GM19035 (cell line): ENCODE measurements at regions not wholly inside any gene's neighbourhood (a gene's known extent, or its start where the extent isn't known, plus 50 kb on each side); places are given as distances from the start of the nearest gene placed in this dataset.

Experiments used
- ATAC-seq: cut with Tn5 transposase; IDR thresholded peaks from one replicate; pipeline ENCODE4 v1.9.1; 2021; ENCODE audit not compliant: unreplicated experiment

- no peak for ATAC-seq
Observed at GRCh38 chr3:43865887-43866528, 175.3 kb downstream of the ABHD5 start.

- ATAC-seq, result no peak
Observed at GRCh38 chr3:43866529-43867353, 176.0 kb downstream of the ABHD5 start.

- no peak for ATAC-seq
Observed at GRCh38 chr3:43867436-43868072, 176.8 kb downstream of the ABHD5 start.

GRCh38 chr3:43869491-43869890, 178.8 kb downstream of the ABHD5 start:
- ATAC-seq, result no peak

DNA sequence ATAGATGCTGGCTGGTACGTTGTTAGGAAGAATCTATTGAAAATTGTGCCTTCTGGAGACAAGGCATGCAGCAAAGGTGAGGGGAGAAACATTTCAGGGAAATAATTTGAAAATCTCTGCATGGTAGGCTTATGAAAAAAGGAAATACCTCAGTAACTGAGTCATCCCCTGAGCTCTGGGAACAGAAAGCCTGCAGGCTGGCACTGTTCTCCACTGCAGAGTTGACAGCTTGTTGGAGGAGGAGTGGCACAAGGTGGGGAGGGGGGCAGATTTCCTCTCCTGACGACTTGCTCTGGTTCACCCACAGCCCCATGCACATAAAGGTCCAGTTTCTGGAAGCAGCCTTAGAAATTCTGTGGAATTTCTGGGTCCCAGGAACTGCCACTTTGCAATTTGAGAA, 179.4 kb downstream of the ABHD5 start:
- no peak for ATAC-seq

- no peak for ATAC-seq
Observed at GRCh38 chr3:43870844-43871626, 180.3 kb downstream of the ABHD5 start.

DNA sequence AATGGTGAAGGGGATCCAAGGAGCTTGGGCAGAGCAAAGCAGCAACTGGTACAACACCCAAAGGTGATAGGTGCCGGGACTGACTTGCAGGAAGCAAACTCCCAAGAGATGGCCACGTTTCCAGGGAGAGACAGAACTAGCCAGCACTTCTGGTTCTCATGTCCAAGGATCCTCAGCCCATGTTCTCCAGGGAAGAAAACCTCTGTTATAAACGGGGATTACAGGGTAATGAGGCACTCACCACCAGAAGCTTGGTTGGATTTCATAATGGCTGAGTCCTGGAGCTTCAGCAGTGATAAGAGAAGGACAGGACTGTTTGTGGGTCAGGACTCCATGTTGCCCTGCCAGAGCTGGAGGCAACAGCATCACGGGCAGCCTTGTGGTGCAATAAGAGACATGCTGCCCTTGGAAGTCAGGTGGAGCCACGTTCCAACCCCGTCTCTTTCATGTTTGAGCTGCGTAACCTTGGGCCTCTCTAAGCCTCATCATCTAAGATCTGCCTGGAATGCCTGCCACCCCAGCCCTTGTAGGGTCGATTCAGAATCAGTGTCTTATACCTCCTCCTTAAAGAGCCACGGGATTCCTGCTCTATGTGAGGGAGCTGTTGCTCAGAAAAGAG, 181.0 kb downstream of the ABHD5 start:
- ATAC-seq, result no peak

- no peak for ATAC-seq
Observed at GRCh38 chr3:43872301-43872700, 181.6 kb downstream of the ABHD5 start.

DNA sequence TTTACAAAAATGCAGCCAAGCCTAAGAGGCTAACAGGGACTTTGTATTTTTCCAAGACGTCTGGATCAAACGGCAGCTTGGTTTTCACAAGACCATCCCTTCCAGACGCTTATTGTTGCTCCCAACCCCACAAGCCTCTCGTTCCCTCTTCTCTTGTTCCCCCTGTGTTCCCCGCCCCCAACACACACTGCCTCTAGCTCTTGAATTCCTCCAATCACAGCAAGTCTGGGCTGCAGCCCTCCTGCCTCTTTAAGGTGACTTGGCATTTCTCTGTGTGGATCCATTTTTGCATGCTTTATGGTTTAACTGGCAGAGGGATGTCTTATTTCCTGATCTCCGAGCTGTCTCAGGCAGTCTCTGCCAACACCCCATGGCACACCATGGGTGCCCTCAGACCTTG, 182.2 kb downstream of the ABHD5 start:
- ATAC-seq, result no peak

- no peak for ATAC-seq
Observed at GRCh38 chr3:43873723-43874122, 183.0 kb downstream of the ABHD5 start.

- no peak for ATAC-seq
Observed at GRCh38 chr3:43874290-43874689, 183.6 kb downstream of the ABHD5 start.

DNA sequence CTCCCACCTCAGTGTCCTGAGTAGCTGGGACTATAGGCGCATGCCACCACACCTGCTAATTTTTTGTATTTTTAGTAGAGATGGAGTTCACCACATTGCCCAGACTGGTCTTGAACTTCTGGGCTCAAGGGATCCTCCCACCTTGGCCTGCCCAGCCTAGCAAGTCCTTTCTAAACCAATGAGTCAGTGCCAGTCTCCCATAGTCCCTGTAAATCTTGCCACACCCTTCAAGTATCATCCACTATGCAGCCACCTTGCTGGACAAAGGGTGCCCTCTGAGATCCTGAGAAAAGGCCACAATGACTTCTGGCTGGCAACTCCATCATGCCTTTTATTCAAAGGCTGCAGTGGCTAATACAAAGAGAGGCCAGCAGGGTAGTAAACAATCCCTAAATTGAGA, 184.0 kb downstream of the ABHD5 start:
- ATAC-seq, result no peak

DNA sequence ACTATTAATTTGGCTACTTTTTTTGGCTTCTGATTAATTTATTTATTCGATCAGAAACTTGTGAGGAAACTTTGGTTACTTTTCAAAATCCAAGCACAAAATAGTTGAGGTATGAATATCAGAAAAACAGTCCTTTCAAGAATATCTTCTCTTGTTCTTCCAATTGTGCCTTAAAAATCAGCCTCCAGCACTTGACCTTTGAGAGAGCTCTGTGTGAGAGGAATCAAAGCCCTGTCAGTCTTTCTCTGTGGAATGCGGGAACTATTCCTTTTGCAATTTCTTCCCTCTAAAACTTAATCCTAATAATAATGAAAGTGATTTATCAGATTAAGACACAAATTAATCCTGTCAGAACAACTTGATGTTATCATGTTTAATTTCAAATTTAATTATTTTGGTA, 185.9 kb downstream of the ABHD5 start:
- ATAC-seq, result no peak

GRCh38 chr3:43879166-43879565, 188.4 kb downstream of the ABHD5 start:
- ATAC-seq, result no peak

DNA sequence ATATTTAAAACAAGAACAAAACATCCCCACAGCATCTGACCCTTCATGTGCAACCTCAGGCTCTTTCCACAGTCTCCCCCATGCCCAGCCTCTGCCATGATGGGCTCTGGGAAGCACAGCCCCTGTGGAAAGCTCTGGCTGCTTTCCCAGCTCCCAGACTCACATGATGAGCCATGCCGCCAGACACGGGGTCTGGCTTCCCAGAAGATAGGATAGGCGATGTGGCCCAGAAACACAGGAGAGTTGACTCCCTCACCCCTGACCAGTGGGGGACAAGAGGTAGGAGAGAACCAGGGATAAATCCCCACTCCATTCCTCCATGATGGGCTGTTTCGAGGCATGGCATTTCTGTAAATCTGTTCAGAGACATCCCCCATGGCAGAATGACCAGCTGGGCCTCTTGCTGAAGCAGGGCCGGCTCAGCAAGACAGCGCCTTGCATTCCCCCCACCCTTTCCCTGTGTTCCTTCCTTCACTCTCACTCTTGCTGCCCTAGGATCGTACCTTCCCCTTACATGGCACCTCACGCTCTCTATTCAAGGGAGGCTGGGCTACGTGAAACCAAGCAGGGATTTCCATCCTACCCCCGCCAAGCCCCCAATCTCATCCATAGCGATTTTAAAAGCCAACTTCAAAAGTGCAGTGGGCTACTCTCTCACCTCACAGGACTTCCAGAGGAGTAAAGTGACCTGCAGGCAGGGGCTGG, 192.4 kb downstream of the ABHD5 start:
- no peak for ATAC-seq

GRCh38 chr3:43883729-43884396, 193.1 kb downstream of the ABHD5 start:
- ATAC-seq, result no peak

DNA sequence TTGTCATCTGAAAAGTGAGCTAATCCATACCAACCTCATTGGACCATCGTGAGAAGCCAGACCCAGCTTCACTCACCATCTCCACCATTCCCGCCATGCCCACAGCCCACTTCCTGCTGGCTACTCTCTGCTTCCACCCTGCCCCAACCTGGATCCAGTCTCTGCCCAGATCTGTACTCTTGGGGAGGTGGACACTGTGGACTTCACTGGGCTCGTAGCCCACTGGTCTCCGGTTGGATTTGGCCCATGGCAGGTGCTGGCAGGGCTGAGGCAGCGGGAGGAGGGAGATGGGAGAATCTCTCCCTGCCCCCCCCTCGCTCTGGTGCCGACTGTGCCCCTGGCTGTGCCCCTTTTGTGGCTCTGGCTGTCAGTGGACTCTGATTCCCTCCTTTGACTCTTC, 193.8 kb downstream of the ABHD5 start:
- no peak for ATAC-seq

- no peak for ATAC-seq
Observed at GRCh38 chr3:43885908-43886618, 195.3 kb downstream of the ABHD5 start.

DNA sequence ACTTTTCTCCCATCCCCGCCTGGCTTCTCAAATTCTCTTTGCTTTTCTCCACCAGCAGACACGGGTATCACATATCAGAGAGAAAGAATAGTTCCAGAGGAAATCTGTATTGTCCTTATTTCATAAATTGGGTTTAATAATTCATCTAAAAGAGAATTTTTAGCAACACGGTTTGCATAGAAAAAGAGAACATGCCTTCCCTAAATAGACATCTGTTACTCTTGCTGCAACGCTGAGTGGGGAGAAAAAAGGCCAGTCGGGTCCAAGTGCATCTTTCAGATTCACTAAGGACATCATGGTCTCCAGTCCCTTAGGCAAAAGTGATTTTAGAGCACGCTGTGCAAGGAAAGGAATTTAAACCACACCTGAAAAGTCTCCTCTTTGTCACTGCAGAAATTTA, 201.3 kb downstream of the ABHD5 start:
- no peak for ATAC-seq
